G401 (cell line): ENCODE measurements at regions not wholly inside any gene's neighbourhood (a gene's known extent, or its start where the extent isn't known, plus 50 kb on each side); places are given as distances from the start of the nearest gene placed in this dataset.

ENCODE experiments used
- DNase-seq: peaks from one replicate; pipeline ENCODE4 v3.0.0-alpha.2; 2015; ENCODE audit warnings: low spot score
- in situ Hi-C: cut with HindIII; loops from 2 replicates; pipeline ENCODE4 v1.10.0; 2016; ENCODE audit warnings: low sequenced_read_pairs, mixed read lengths

- no peak for DNase-seq
- in situ Hi-C loops: no loop called here
Measured at GRCh38 chr6:168961264-168961656, 292.4 kb downstream of the THBS2 start.

GRCh38 chr6:168960551-168961263, 292.9 kb downstream of the THBS2 start:
- in situ Hi-C loops: no loop called here
- no peak for DNase-seq

GRCh38 chr6:168959696-168960095, 293.9 kb downstream of the THBS2 start:
- DNase-seq: no peak

GRCh38 chr6:168956884-168957730, 296.5 kb downstream of the THBS2 start:
- peak; percentile 67 for DNase-seq
- in situ Hi-C loops: no loop called here

More at GRCh38 chr6:168959696-168960095, 293.9 kb downstream of the THBS2 start:
- in situ Hi-C loops: no loop called here

- in situ Hi-C loops: no loop called here
- no peak for DNase-seq
Measured at GRCh38 chr6:168956141-168956838, 297.4 kb downstream of the THBS2 start.

GRCh38 chr6:168953461-168953860, 300.2 kb downstream of the THBS2 start:
- no peak for DNase-seq
- in situ Hi-C loops: no loop called here

- in situ Hi-C loops: no loop called here
- no peak for DNase-seq
Measured at GRCh38 chr6:168951217-168951616, 302.4 kb downstream of the THBS2 start.

GRCh38 chr6:168950858-168951214, 302.8 kb downstream of the THBS2 start:
- DNase-seq: no peak
- in situ Hi-C loops: no loop called here

GRCh38 chr6:168949981-168950857, 303.4 kb downstream of the THBS2 start:
- DNase-seq: no peak
- in situ Hi-C loops: no loop called here

- DNase-seq: no peak
- in situ Hi-C loops: no loop called here
Measured at GRCh38 chr6:168948990-168949531, 304.6 kb downstream of the THBS2 start.

GRCh38 chr6:168948002-168948401, 305.6 kb downstream of the THBS2 start:
- no peak for DNase-seq
- in situ Hi-C loops: no loop called here

- in situ Hi-C loops: no loop called here
- no peak for DNase-seq
Measured at GRCh38 chr6:168943231-168943905, 310.3 kb downstream of the THBS2 start.

- no peak for DNase-seq
- in situ Hi-C loops: no loop called here
Measured at GRCh38 chr6:168942646-168943045, 311.0 kb downstream of the THBS2 start.

GRCh38 chr6:168941036-168941435, 312.6 kb downstream of the THBS2 start:
- in situ Hi-C loops: no loop called here
- DNase-seq: no peak

GRCh38 chr6:168939796-168940195, 313.9 kb downstream of the THBS2 start:
- in situ Hi-C loops: no loop called here
- no peak for DNase-seq

- DNase-seq: no peak
- in situ Hi-C loops: no loop called here
Measured at GRCh38 chr6:168939041-168939440, 314.6 kb downstream of the THBS2 start.

GRCh38 chr6:168938546-168938945, 315.1 kb downstream of the THBS2 start:
- in situ Hi-C loops: no loop called here
- DNase-seq: no peak

- in situ Hi-C loops: no loop called here
- no peak for DNase-seq
Measured at GRCh38 chr6:168937054-168937453, 316.6 kb downstream of the THBS2 start.
